DND-41 (cell line): ENCODE measurements at regions not wholly inside any gene's neighbourhood (a gene's known extent, or its start where the extent isn't known, plus 50 kb on each side); places are given as distances from the start of the nearest gene placed in this dataset.

ENCODE experiments used
- EZH2 ChIP-seq: IDR thresholded peaks from 3 replicates; pipeline ENCODE4 v1.6.1; 2012; ENCODE audit warnings: borderline replicate concordance, low read depth, mild to moderate bottlenecking, moderate library complexity, low read length, inconsistent platforms; ENCODE audit not compliant: severe bottlenecking
- TF ChIP-seq, protein P1 (sequence below): IDR thresholded peaks from 2 replicates; pipeline ENCODE4 v1.5.1; 2012; ENCODE audit warnings: borderline replicate concordance, low read length, moderate library complexity, mild to moderate bottlenecking; ENCODE audit not compliant: poor library complexity, severe bottlenecking; ENCODE audit errors: extremely low read depth

DNA sequence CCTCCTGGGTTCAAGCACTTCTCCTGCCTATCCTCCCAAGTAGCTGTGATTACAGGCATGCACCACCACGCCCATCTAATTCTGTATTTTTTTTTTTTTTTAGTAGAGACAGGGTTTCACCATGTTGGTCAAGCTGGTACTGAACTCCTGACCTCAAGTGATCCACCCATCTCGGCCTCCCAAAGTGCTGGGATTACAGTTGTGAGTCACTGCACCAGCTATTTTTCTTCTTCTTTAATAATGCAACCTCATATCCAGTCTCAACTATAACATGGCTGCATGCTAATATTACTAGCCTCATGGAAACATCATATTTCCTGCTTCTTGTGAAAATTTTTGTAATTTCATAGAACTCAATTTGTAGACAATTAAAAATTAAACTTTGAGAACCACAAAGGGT, 706.5 kb downstream of the KCTD8 start:
- TF ChIP-seq, protein P1, sequence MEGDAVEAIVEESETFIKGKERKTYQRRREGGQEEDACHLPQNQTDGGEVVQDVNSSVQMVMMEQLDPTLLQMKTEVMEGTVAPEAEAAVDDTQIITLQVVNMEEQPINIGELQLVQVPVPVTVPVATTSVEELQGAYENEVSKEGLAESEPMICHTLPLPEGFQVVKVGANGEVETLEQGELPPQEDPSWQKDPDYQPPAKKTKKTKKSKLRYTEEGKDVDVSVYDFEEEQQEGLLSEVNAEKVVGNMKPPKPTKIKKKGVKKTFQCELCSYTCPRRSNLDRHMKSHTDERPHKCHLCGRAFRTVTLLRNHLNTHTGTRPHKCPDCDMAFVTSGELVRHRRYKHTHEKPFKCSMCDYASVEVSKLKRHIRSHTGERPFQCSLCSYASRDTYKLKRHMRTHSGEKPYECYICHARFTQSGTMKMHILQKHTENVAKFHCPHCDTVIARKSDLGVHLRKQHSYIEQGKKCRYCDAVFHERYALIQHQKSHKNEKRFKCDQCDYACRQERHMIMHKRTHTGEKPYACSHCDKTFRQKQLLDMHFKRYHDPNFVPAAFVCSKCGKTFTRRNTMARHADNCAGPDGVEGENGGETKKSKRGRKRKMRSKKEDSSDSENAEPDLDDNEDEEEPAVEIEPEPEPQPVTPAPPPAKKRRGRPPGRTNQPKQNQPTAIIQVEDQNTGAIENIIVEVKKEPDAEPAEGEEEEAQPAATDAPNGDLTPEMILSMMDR = no peak
- TF ChIP-seq EZH2 = no peak
